SU-DHL-6 (cell line): ENCODE measurements at regions not wholly inside any gene's neighbourhood (a gene's known extent, or its start where the extent isn't known, plus 50 kb on each side); places are given as distances from the start of the nearest gene placed in this dataset.

ENCODE experiments used
- H2AFZ ChIP-seq: fragments of 200-600 bp; sonication (generic); 2 replicates; pipeline ENCODE4 v1.6.1; 2014; ENCODE audit warnings: low read depth, mild to moderate bottlenecking, moderate library complexity, mixed read lengths, antibody characterized with exemption, low read length; ENCODE audit not compliant: severe bottlenecking
- H3F3A ChIP-seq: fragments of 200-600 bp; shearing (Covaris generic); 2 replicates; pipeline ENCODE4 v1.6.0; 2016; ENCODE audit warnings: antibody characterized with exemption, mild to moderate bottlenecking; ENCODE audit not compliant: insufficient read depth
- H3K27ac ChIP-seq: fragments of 200-600 bp; sonication (generic); 2 replicates; pipeline ENCODE4 v1.5.1; 2016; ENCODE audit warnings: low read depth, mild to moderate bottlenecking, low read length, moderate library complexity, mixed read lengths
- H3K27me3 ChIP-seq: fragments of 200-600 bp; sonication (generic), shearing (Covaris generic); 2 replicates; pipeline ENCODE4 v1.6.0; 2014; ENCODE audit warnings: mild to moderate bottlenecking, low read length
- H3K36me3 ChIP-seq: fragments of 200-600 bp; sonication (generic); 2 replicates; pipeline ENCODE4 v1.6.1; 2014; ENCODE audit warnings: mild to moderate bottlenecking, low read length, mixed read lengths
- H3K4me2 ChIP-seq: fragments of 300-600, 200-600 bp; shearing (Covaris generic), sonication (generic); 2 replicates; pipeline ENCODE4 v1.6.0; 2014; ENCODE audit warnings: low read length, low read depth, mild to moderate bottlenecking; ENCODE audit not compliant: poor library complexity, severe bottlenecking
- H3K4me3 ChIP-seq: fragments of 200-600 bp; sonication (generic); 2 replicates; pipeline ENCODE4 v1.5.1; 2014; ENCODE audit warnings: antibody characterized with exemption, low read length, mild to moderate bottlenecking, mixed read lengths; ENCODE audit not compliant: insufficient read depth, poor library complexity, severe bottlenecking
- H3K79me2 ChIP-seq: fragments of 200-600 bp; sonication (generic); 2 replicates; pipeline ENCODE4 v1.6.1; 2014; ENCODE audit warnings: mild to moderate bottlenecking, low read length, moderate library complexity; ENCODE audit not compliant: insufficient read depth
- H3K9ac ChIP-seq: fragments of 200-600 bp; sonication (generic); 2 replicates; pipeline ENCODE4 v1.7.0; 2014; ENCODE audit warnings: mild to moderate bottlenecking, low read length
- H3K9me2 ChIP-seq: fragments of 200-600 bp; sonication (generic); replicated peaks from 2 replicates; pipeline ENCODE4 v1.6.1; 2014; ENCODE audit warnings: low read length; ENCODE audit not compliant: insufficient read depth
- H3K9me3 ChIP-seq: fragments of 200-600 bp; sonication (generic); 2 replicates; pipeline ENCODE4 v1.6.1; 2014; ENCODE audit warnings: low read length, mixed read lengths; ENCODE audit not compliant: insufficient read depth
- H4K20me1 ChIP-seq: fragments of 200-600 bp; sonication (generic); 2 replicates; pipeline ENCODE4 v1.6.1; 2014; ENCODE audit warnings: low read depth, mild to moderate bottlenecking, antibody characterized with exemption, low read length, moderate library complexity, mixed read lengths
- EZH2phosphoT487 ChIP-seq: fragments of 200-600 bp; sonication (generic), shearing (Covaris generic); conservative IDR thresholded peaks from 2 replicates; pipeline ENCODE4 v1.6.1; 2018; ENCODE audit warnings: mild to moderate bottlenecking, antibody characterized with exemption, low read length, moderate library complexity, mixed read lengths
- TF ChIP-seq, protein P1 (sequence below): fragments of 200-600 bp; sonication (generic); IDR thresholded peaks from one replicate; pipeline ENCODE4 v1.5.1; 2017; ENCODE audit warnings: antibody characterized with exemption, mild to moderate bottlenecking, low read length, moderate library complexity; ENCODE audit not compliant: insufficient read depth, poor library complexity, severe bottlenecking

DNA sequence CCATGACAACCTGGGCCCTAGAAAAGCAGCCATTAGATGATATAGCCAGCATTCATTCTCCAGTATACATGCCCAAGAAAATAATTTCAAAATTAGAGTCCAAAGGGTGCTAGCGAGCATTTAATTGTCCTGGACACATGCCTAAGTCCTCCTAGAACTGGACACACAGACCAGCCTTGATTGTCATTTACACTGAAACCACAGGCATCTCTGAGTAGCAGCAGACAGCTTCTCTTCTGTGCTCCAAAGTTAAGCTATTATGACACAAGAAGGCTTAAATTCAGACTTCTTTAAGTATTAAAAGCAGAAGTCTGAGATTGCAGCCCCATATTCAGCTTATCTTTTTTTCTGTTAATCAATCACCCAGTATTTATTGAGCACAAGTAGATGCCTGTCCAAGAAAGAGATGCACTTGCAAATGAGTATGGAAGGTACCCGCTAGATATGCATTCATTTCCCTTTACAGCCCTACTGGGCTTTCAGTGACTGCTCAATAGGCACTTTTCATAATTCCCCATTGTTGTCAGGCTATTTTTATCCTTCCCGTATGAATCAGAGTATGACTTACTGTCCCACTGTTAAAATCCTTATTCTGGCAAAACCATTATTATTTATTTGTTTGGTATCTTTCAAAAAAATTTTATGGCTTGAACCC, 374.1 kb downstream of the FBXW7 start:
- TF ChIP-seq, protein P1, sequence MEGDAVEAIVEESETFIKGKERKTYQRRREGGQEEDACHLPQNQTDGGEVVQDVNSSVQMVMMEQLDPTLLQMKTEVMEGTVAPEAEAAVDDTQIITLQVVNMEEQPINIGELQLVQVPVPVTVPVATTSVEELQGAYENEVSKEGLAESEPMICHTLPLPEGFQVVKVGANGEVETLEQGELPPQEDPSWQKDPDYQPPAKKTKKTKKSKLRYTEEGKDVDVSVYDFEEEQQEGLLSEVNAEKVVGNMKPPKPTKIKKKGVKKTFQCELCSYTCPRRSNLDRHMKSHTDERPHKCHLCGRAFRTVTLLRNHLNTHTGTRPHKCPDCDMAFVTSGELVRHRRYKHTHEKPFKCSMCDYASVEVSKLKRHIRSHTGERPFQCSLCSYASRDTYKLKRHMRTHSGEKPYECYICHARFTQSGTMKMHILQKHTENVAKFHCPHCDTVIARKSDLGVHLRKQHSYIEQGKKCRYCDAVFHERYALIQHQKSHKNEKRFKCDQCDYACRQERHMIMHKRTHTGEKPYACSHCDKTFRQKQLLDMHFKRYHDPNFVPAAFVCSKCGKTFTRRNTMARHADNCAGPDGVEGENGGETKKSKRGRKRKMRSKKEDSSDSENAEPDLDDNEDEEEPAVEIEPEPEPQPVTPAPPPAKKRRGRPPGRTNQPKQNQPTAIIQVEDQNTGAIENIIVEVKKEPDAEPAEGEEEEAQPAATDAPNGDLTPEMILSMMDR, result no peak
- no peak for TF ChIP-seq EZH2phosphoT487
- no peaks in the 10 kb centered on the region for H3K9me2 ChIP-seq

DNA sequence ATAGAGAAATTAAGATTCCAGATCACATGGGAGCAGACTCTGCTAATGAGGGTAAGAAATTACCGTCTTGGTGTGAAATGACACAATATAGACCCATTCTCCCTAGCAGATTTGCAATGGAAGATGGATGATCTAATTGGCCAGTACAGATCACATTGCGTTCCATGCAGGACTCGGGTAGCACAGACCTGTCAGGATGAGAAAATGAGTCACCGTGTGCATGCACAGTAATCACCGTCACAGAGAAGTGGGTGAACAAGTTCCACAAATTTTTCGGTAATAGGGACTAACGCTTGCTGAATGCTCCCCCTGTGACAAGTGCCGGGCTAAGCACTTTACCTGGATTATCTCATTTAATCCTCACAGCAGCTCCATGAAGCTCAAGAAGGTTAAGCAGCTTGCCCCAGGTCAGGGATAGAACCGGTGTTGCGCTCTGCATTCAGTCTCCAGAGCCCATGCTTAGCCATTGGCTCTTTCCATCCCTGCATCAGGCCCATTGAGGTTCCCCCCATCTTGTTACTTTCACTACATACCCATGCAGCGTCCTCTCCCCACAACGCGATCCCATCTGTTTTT, 375.6 kb downstream of the FBXW7 start:
- Histone ChIP-seq H3K27me3 (no peaks in the 10 kb centered on the region), H3K79me2 (no peaks in the 10 kb centered on the region), H4K20me1 (no peaks in the 10 kb centered on the region), H3K4me3 (no peak overlapping the region), H3K27ac (no peak overlapping the region), H3F3A (no peaks in the 10 kb centered on the region), H3K9me2 (no peaks in the 10 kb centered on the region), H3K36me3 (no peaks in the 10 kb centered on the region), H2AFZ (no peak overlapping the region), H3K9me3 (no peaks in the 10 kb centered on the region), H3K9ac (no peak overlapping the region), H3K4me2 (no peak overlapping the region)
- TF ChIP-seq, protein P1, result no peak
- TF ChIP-seq EZH2phosphoT487, result no peak

More for the DNA sequence above, 374.1 kb downstream of the FBXW7 start:
- Histone ChIP-seq H3K9me3 (no peaks in the 10 kb centered on the region), H3K27me3 (no peaks in the 10 kb centered on the region), H3K27ac (no peak overlapping the region), H3K36me3 (no peaks in the 10 kb centered on the region), H3K79me2 (no peaks in the 10 kb centered on the region), H3K4me3 (no peak overlapping the region), H4K20me1 (no peaks in the 10 kb centered on the region), H3K4me2 (no peak overlapping the region), H3K9ac (no peak overlapping the region), H2AFZ (no peak overlapping the region), H3F3A (no peaks in the 10 kb centered on the region)

DNA sequence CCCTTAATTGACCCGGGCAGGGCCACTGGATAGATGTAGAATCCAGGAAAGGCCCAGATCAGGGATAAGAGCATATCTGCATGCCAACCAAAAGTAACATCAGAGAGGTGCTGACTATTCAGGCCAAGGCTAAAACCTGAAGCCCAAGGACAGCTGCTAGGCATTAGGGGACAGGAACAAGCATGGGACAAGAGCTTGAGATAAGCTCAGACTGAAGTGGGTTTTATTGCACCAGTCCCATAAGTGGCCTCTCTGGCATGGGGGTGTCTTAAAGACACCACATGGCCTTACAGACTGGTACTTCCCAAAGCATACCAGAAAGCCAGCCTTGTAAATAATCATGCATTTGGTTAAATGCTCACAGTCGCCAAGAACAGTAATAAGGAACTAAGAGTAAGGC, 376.1 kb downstream of the FBXW7 start:
- H3K9ac ChIP-seq, result no peak overlapping the region
- H4K20me1 ChIP-seq, result no peaks in the 10 kb centered on the region
- no peaks in the 10 kb centered on the region for H3K9me3 ChIP-seq
- H3K4me3 ChIP-seq, result no peak overlapping the region
- H3F3A ChIP-seq, result no peaks in the 10 kb centered on the region
- TF ChIP-seq, protein P1, result no peak
- TF ChIP-seq EZH2phosphoT487, result no peak
- H3K27ac ChIP-seq, result no peak overlapping the region
- H3K79me2 ChIP-seq, result no peaks in the 10 kb centered on the region
- no peaks in the 10 kb centered on the region for H3K27me3 ChIP-seq
- H2AFZ ChIP-seq, result no peak overlapping the region
- H3K36me3 ChIP-seq, result no peaks in the 10 kb centered on the region
- H3K9me2 ChIP-seq, result no peaks in the 10 kb centered on the region
- H3K4me2 ChIP-seq, result no peak overlapping the region
